Natural killer cell (primary cell): ENCODE measurements at regions not wholly inside any gene's neighbourhood (a gene's known extent, or its start where the extent isn't known, plus 50 kb on each side); places are given as distances from the start of the nearest gene placed in this dataset.

ENCODE experiments used
- ATAC-seq, 3 donors: fragments of 150-1000 bp in 2 of 3; fragments of 200-7000 bp in 1 of 3; cut with Tn5 transposase; 1 replicate in 1 of 3; 2 replicates in 2 of 3; pipeline ENCODE4 v1.10.0; 2021; ENCODE audit warnings: mild to moderate bottlenecking in 2 of 3, moderate library complexity in 2 of 3
- DNase-seq, 2 donors: peaks; one replicate each; pipeline versions ENCODE4 v3.0.0 to v3.0.0-alpha.2; 2013 to 2021; ENCODE audit warnings: mixed read lengths in 1 of 2
- H3K27ac ChIP-seq: one replicate; pipeline ENCODE4 v1.5.1; 2013; ENCODE audit warnings: mild to moderate bottlenecking, low read length
- H3K27me3 ChIP-seq: one replicate; pipeline ENCODE4 v1.6.1; 2013; ENCODE audit warnings: low read length; ENCODE audit not compliant: control insufficient read depth, insufficient read depth
- H3K36me3 ChIP-seq: one replicate; pipeline ENCODE4 v1.6.1; 2013; ENCODE audit warnings: low read length; ENCODE audit not compliant: control insufficient read depth, insufficient read depth
- H3K4me1 ChIP-seq: one replicate; pipeline ENCODE4 v1.6.1; 2013; ENCODE audit warnings: low read length; ENCODE audit not compliant: control insufficient read depth, insufficient read depth
- H3K4me3 ChIP-seq: one replicate; pipeline ENCODE4 v1.5.1; 2013; ENCODE audit warnings: low read length
- H3K9me3 ChIP-seq: one replicate; pipeline ENCODE4 v1.6.1; 2013; ENCODE audit warnings: low read length; ENCODE audit not compliant: control insufficient read depth, insufficient read depth
- H3K27ac Mint-ChIP-seq, 2 donors: one replicate each; pipeline ENCODE4 v1.8.0; 2022; ENCODE audit warnings: mild to moderate bottlenecking in 2 of 2, mixed read lengths in 2 of 2, moderate library complexity in 1 of 2
- H3K27me3 Mint-ChIP-seq, 2 donors: one replicate each; pipeline ENCODE4 v1.8.0; 2022; ENCODE audit warnings: low read depth in 2 of 2, mixed read lengths in 2 of 2
- H3K36me3 Mint-ChIP-seq: one replicate; pipeline ENCODE4 v1.8.0; 2022; ENCODE audit warnings: mixed read lengths
- H3K4me1 Mint-ChIP-seq, 2 donors: one replicate each; pipeline ENCODE4 v1.8.0; 2022; ENCODE audit warnings: mixed read lengths in 2 of 2
- H3K4me3 Mint-ChIP-seq: one replicate; pipeline ENCODE4 v1.8.0; 2022; ENCODE audit warnings: mild to moderate bottlenecking, moderate library complexity, mixed read lengths
- H3K9me3 Mint-ChIP-seq, 2 donors: one replicate each; pipeline ENCODE4 v1.8.0; 2022; ENCODE audit warnings: mixed read lengths in 2 of 2
- WGBS: methylation state at CpG from one replicate; pipeline ENCODE4 v1.1.7; 2013; ENCODE audit warnings: missing lambda C conversion rate; ENCODE audit not compliant: insufficient coverage; 5-methylcytosine and 5-hydroxymethylcytosine counted together
- intact Hi-C: fragments of 100-400 bp; cut with micrococcal nuclease; formaldehyde crosslinking; loops from one replicate; pipeline ENCODE4 v1.14.2; 2022
- TF ChIP-seq, protein P1 (sequence below): fragments of 200-600 bp; IDR thresholded peaks from one replicate; pipeline ENCODE4 v1.8.0; 2022; ENCODE audit warnings: antibody characterized with exemption

GRCh38 chr11:82533628-82534327 lies 199.9 kb downstream of the FAM181B start:
- no peaks in the 10 kb centered on the region for H3K27me3 Mint-ChIP-seq
- H3K36me3 Mint-ChIP-seq: no peaks in the 10 kb centered on the region
- no peak overlapping the region for H3K4me3 ChIP-seq
- H3K9me3 Mint-ChIP-seq: peaks cover 2% of the 10 kb centered on the region in 2 donors
- no peak overlapping the region for H3K27ac Mint-ChIP-seq
- WGBS: 92% methylated on average over 5 of the region's 7 CpGs
- H3K4me1 Mint-ChIP-seq: no peaks in the 10 kb centered on the region
- no peaks in the 10 kb centered on the region for H3K36me3 ChIP-seq
- H3K4me1 ChIP-seq: no peaks in the 10 kb centered on the region
- H3K27me3 ChIP-seq: no peaks in the 10 kb centered on the region
- ATAC-seq (no peak), DNase-seq (no peak)
- H3K4me3 Mint-ChIP-seq: no peak overlapping the region
- intact Hi-C loops: no loop called here
- no peaks in the 10 kb centered on the region for H3K9me3 ChIP-seq
- no peak overlapping the region for H3K27ac ChIP-seq
- TF ChIP-seq, protein P1, sequence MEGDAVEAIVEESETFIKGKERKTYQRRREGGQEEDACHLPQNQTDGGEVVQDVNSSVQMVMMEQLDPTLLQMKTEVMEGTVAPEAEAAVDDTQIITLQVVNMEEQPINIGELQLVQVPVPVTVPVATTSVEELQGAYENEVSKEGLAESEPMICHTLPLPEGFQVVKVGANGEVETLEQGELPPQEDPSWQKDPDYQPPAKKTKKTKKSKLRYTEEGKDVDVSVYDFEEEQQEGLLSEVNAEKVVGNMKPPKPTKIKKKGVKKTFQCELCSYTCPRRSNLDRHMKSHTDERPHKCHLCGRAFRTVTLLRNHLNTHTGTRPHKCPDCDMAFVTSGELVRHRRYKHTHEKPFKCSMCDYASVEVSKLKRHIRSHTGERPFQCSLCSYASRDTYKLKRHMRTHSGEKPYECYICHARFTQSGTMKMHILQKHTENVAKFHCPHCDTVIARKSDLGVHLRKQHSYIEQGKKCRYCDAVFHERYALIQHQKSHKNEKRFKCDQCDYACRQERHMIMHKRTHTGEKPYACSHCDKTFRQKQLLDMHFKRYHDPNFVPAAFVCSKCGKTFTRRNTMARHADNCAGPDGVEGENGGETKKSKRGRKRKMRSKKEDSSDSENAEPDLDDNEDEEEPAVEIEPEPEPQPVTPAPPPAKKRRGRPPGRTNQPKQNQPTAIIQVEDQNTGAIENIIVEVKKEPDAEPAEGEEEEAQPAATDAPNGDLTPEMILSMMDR: no peak

DNA sequence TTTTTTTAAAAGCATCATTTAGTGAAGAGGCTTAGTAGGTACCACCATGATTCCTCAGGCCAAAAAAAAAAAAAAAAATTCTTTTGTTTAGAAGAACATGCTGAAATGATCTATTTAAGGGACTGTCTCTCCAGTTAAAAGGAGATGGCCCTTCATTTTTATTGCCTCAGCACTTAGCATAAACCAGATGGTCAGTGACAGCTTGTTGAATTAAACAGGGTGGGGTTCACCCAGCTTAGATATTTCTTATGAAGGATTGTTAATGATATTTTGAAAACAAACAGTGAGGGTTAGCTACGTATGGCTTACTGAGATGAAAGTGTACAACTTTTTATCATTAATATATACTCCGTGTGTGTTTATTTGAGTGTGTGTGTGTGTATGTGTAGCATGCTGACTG lies 203.7 kb downstream of the FAM181B start:
- Histone ChIP-seq H3K4me3 (no peak overlapping the region), H3K9me3 (no peaks in the 10 kb centered on the region), H3K27me3 (no peaks in the 10 kb centered on the region), H3K27ac (no peak overlapping the region), H3K36me3 (no peaks in the 10 kb centered on the region), H3K4me1 (no peaks in the 10 kb centered on the region)
- DNase-seq: no peak
- intact Hi-C loops: no loop called here
- Mint-ChIP-seq H3K27me3 (no peaks in the 10 kb centered on the region), H3K9me3 (peaks cover 0 to 5% of the 10 kb centered on the region in 2 donors), H3K36me3 (no peaks in the 10 kb centered on the region), H3K27ac (no peak overlapping the region), H3K4me1 (no peaks in the 10 kb centered on the region), H3K4me3 (no peak overlapping the region)
- TF ChIP-seq, protein P1: no peak
- no CpG with 5 or more reads among the region's 2 CpGs for WGBS
- ATAC-seq: no peak

DNA sequence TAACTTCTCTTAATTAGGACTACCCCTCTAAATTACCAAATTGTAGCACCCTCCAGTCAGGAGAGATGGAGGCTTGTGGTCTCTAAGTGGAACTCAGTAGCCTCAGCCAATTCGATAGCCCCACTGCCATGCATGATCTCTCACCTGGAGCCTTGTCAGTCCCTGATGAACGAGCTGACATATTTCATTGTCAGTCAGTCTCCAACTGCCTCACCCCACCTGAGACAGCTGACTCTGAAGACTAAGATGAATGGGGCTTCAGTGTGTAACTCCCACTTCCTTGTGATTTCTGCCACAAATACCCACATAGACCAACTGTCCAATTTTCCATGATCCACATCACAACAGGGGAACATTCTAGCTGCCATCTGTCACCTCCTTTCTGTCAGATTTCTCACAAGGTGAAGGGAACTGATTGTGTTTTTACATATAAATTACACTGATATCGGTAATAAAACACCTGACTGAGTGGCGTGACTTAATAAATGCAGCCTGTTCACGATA lies 206.5 kb downstream of the FAM181B start:
- WGBS: 77% methylated on average over 5 of the region's 5 CpGs
- Mint-ChIP-seq H3K9me3 (peaks cover 2 to 8% of the 10 kb centered on the region in 2 donors), H3K4me3 (no peak overlapping the region), H3K27ac (no peak overlapping the region), H3K36me3 (no peaks in the 10 kb centered on the region), H3K27me3 (no peaks in the 10 kb centered on the region), H3K4me1 (no peaks in the 10 kb centered on the region)
- no peak overlapping the region for H3K4me3 ChIP-seq
- H3K27ac ChIP-seq: no peak overlapping the region
- no peaks in the 10 kb centered on the region for H3K27me3 ChIP-seq
- ATAC-seq (no peak), DNase-seq (no peak)
- no peaks in the 10 kb centered on the region for H3K9me3 ChIP-seq
- H3K4me1 ChIP-seq: no peaks in the 10 kb centered on the region
- no peaks in the 10 kb centered on the region for H3K36me3 ChIP-seq
- TF ChIP-seq, protein P1: no peak
- intact Hi-C loops: no loop called here

GRCh38 chr11:82523141-82523540 lies 210.5 kb downstream of the FAM181B start:
- no peak overlapping the region for H3K27ac ChIP-seq
- ATAC-seq (no peak), DNase-seq (no peak)
- no peaks in the 10 kb centered on the region for H3K4me1 ChIP-seq
- H3K36me3 ChIP-seq: no peaks in the 10 kb centered on the region
- no peaks in the 10 kb centered on the region for H3K27me3 Mint-ChIP-seq
- no peaks in the 10 kb centered on the region for H3K9me3 ChIP-seq
- no peaks in the 10 kb centered on the region for H3K27me3 ChIP-seq
- H3K4me3 ChIP-seq: no peak overlapping the region
- no peaks in the 10 kb centered on the region for H3K4me1 Mint-ChIP-seq
- intact Hi-C loops: no loop called here
- peaks cover 14 to 16% of the 10 kb centered on the region in 2 donors for H3K9me3 Mint-ChIP-seq
- H3K36me3 Mint-ChIP-seq: peaks cover 5% of the 10 kb centered on the region
- no peak overlapping the region for H3K27ac Mint-ChIP-seq
- 73% methylated on average over 4 of the region's 4 CpGs for WGBS
- no peak overlapping the region for H3K4me3 Mint-ChIP-seq
- TF ChIP-seq, protein P1: no peak
